ENCODE measurements at regions not wholly inside any gene's neighbourhood (a gene's known extent, or its start where the extent isn't known, plus 50 kb on each side); places are given as distances from the start of the nearest gene placed in this dataset.

DNA sequence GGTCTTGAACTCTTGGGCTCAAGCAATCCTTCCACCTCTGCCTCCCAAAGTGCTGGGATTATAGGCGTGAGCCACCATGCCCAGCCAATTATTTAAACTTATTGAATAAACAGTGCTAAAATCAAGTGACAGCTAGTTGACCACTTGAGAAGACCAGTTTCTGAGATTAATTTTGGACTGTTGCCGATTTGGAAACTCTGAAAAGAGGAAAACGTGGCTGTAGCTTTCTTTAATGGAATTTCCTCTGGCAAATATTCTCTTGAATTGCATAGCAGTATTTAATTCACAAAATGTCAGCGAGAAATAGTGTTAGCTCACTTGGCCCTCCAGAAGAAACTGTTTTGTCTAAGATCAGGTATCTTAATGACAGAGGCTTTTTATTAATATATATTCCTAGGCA lies 754.5 kb downstream of the HDGFL1 start:
- Histone ChIP-seq H3K4me1 (ENCODE audit: control insufficient read depth, low read depth, low read length) (no peaks in the 10 kb centered on the region), H3K27me3 (ENCODE audit: control insufficient read depth, insufficient read depth, low read length) (no peaks in the 10 kb centered on the region), H3K36me3 (ENCODE audit: control insufficient read depth, low read depth, low read length) (no peaks in the 10 kb centered on the region), H3K27ac (ENCODE audit: low read length) (no peak overlapping the region), H3K9ac (ENCODE audit: low read length) (no peak overlapping the region), H3K9me3 (ENCODE audit: control insufficient read depth, low read depth, low read length) (no peaks in the 10 kb centered on the region), H3K4me3 (ENCODE audit: low read length) (no peak overlapping the region)

DNA sequence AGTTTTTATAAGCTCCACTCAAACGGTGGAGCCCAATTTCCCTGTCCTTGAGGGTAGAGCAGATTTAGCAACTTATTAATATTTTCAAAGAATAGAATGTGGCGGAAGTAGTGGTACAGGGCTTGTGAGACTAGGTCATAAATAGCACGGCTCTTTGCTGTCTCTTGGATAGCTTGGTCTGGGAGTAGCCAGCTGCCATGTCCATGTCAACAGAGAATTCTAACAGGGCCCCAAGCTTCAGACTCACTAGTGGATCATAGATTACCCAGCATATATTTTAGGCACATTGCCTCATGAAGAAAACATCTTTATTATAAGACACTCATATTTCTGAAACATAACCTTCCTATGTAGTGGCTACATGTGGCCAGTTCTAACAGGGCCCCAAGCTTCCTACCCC lies 755.7 kb downstream of the HDGFL1 start:
- Histone ChIP-seq H3K27me3 (ENCODE audit: control insufficient read depth, insufficient read depth, low read length) (no peaks in the 10 kb centered on the region), H3K27ac (ENCODE audit: low read length) (no peak overlapping the region), H3K9ac (ENCODE audit: low read length) (no peak overlapping the region), H3K36me3 (ENCODE audit: control insufficient read depth, low read depth, low read length) (no peaks in the 10 kb centered on the region), H3K4me1 (ENCODE audit: control insufficient read depth, low read depth, low read length) (no peaks in the 10 kb centered on the region), H3K4me3 (ENCODE audit: low read length) (no peak overlapping the region), H3K9me3 (ENCODE audit: control insufficient read depth, low read depth, low read length) (no peaks in the 10 kb centered on the region)

DNA sequence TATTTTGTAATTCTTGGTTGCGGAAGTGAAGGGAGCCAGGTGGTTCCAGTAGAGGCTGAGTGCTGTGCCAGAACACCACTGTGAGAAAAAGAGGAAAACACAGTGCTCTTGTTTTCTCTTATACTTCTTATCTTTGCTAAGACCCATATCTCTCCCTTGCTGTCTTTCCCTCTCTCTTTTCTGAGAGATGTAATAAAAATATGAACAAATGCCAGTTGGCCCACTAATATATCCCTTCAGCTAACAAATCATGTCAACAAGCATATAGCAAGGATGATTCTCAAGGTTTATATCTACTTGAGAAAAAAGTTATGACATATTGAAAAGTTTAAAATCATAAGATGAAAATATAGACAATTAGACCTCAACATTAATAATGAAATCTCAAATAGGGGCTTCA lies 758.3 kb downstream of the HDGFL1 start:
- no peak overlapping the region for H3K27ac ChIP-seq (ENCODE audit: low read length)

DNA sequence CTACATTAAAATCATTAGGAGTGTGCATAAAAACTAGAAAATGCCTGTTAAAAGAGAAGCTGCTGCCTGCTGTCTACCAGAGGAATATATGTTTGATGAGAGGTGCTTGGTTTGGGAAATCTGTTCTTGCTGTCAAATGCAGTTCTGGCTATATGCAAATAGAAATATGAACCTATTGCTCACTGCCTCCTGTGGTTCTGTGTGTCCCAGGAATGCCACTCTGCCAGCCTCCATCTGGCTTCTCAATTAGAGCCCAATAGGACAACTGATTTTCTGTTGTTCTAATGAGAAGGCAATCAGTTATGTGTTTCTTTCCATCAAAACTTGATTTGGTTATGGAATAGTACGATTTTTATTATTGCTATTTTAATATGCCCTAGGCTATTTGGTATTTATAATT lies 759.7 kb downstream of the HDGFL1 start:
- Histone ChIP-seq H3K4me3 (ENCODE audit: low read length) (no peak overlapping the region), H3K36me3 (ENCODE audit: control insufficient read depth, low read depth, low read length) (no peaks in the 10 kb centered on the region), H3K27me3 (ENCODE audit: control insufficient read depth, insufficient read depth, low read length) (no peaks in the 10 kb centered on the region), H3K4me1 (ENCODE audit: control insufficient read depth, low read depth, low read length) (no peaks in the 10 kb centered on the region), H3K27ac (ENCODE audit: low read length) (no peak overlapping the region), H3K9ac (ENCODE audit: low read length) (no peak overlapping the region), H3K9me3 (ENCODE audit: control insufficient read depth, low read depth, low read length) (no peaks in the 10 kb centered on the region)

More for the DNA sequence above, 758.3 kb downstream of the HDGFL1 start:
- H3K9ac ChIP-seq (ENCODE audit: low read length), result no peak overlapping the region
- H3K9me3 ChIP-seq (ENCODE audit: control insufficient read depth, low read depth, low read length), result no peaks in the 10 kb centered on the region
- no peaks in the 10 kb centered on the region for H3K27me3 ChIP-seq (ENCODE audit: control insufficient read depth, insufficient read depth, low read length)
- H3K4me3 ChIP-seq (ENCODE audit: low read length), result no peak overlapping the region
- H3K4me1 ChIP-seq (ENCODE audit: control insufficient read depth, low read depth, low read length), result no peaks in the 10 kb centered on the region
- no peaks in the 10 kb centered on the region for H3K36me3 ChIP-seq (ENCODE audit: control insufficient read depth, low read depth, low read length)

DNA sequence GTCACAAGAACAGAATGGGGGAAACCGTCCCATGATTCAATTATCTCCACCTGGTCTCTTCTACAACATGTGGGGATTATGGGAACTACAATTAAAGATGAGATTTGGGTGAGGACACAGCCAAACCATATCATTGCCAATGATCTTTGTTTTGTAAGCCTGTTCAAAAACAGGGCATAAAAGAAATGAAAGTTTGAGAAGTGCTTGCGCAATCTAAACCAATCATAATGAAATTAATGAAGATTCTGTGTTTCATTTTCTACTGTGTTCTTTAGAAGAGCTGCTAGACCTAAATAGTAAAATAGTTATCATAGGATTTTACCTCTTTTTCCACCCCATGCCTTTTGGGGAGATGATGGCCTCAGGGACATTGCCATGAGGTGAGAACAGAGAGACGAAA lies 761.3 kb downstream of the HDGFL1 start:
- Histone ChIP-seq H3K4me1 (ENCODE audit: control insufficient read depth, low read depth, low read length) (no peaks in the 10 kb centered on the region), H3K27me3 (ENCODE audit: control insufficient read depth, insufficient read depth, low read length) (no peaks in the 10 kb centered on the region), H3K9ac (ENCODE audit: low read length) (no peak overlapping the region), H3K27ac (ENCODE audit: low read length) (no peak overlapping the region), H3K9me3 (ENCODE audit: control insufficient read depth, low read depth, low read length) (no peaks in the 10 kb centered on the region), H3K4me3 (ENCODE audit: low read length) (no peak overlapping the region), H3K36me3 (ENCODE audit: control insufficient read depth, low read depth, low read length) (no peaks in the 10 kb centered on the region)

DNA sequence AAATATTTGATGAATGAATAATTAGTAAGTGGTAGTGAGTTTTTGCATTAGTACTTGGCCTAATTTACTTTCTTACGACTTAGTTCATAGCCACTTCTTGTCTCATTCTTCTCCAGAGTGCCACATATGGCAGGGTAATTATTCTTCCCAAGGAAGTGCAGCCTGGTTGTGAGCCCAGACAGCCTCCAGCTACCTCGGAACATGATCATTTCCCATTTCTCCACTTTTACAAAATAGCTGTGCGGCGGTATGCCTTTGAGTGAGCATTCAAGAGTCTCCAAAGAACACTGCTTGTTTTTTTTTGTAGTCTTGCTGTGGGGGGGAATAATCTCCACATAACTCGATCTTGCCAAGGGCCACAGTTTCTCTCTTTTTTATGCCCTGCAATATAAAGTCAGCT lies 765.0 kb downstream of the HDGFL1 start:
- no peaks in the 10 kb centered on the region for H3K4me1 ChIP-seq (ENCODE audit: control insufficient read depth, low read depth, low read length)
- no peak overlapping the region for H3K4me3 ChIP-seq (ENCODE audit: low read length)
- no peak overlapping the region for H3K9ac ChIP-seq (ENCODE audit: low read length)
- H3K27me3 ChIP-seq (ENCODE audit: control insufficient read depth, insufficient read depth, low read length), result no peaks in the 10 kb centered on the region
- H3K9me3 ChIP-seq (ENCODE audit: control insufficient read depth, low read depth, low read length), result no peaks in the 10 kb centered on the region
- no peak overlapping the region for H3K27ac ChIP-seq (ENCODE audit: low read length)
- no peaks in the 10 kb centered on the region for H3K36me3 ChIP-seq (ENCODE audit: control insufficient read depth, low read depth, low read length)

DNA sequence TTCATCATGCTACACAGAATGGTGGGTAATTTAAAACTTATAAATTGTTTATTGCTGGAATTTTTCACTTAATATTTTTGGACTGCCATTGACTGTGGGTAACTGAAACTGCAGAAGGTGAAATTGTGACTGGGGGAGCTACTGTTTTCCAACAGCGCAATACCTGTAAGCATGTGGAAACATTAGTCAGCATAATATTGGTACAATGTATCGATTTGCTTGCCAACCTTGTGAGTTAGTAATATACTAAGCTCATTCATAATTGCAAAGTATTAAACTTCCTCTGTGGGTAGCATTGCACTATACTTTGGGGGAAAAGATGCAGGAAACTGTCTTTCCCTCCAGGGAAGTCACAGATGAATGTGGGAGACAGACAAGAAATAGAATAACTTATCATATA lies 766.5 kb downstream of the HDGFL1 start:
- H3K4me1 ChIP-seq (ENCODE audit: control insufficient read depth, low read depth, low read length), result no peaks in the 10 kb centered on the region
- no peaks in the 10 kb centered on the region for H3K9me3 ChIP-seq (ENCODE audit: control insufficient read depth, low read depth, low read length)
- no peak overlapping the region for H3K9ac ChIP-seq (ENCODE audit: low read length)
- H3K4me3 ChIP-seq (ENCODE audit: low read length), result no peak overlapping the region
- H3K27ac ChIP-seq (ENCODE audit: low read length), result no peak overlapping the region
- H3K27me3 ChIP-seq (ENCODE audit: control insufficient read depth, insufficient read depth, low read length), result no peaks in the 10 kb centered on the region
- no peaks in the 10 kb centered on the region for H3K36me3 ChIP-seq (ENCODE audit: control insufficient read depth, low read depth, low read length)

DNA sequence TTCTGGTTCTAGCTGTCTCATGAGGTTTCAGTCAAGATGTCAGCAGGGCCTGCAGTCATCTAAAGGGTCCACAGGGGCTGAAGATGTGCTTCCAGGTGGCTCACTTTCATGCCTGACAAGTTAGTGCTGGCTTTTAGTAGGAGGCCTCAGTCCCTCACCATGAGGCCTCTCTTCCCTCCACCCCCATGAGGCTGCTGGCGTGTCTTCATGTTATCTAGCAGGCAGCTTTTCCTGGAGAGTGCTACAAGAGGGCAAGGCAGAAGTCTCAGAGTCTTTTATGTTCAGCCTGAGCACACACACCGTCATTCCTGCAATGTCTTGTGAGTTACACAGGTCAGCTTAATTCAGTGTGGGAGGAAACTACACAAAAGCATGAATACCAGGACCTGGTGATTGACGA lies 769.9 kb downstream of the HDGFL1 start:
- no peaks in the 10 kb centered on the region for H3K4me1 ChIP-seq (ENCODE audit: control insufficient read depth, low read depth, low read length)
- no peak overlapping the region for H3K4me3 ChIP-seq (ENCODE audit: low read length)
- no peaks in the 10 kb centered on the region for H3K36me3 ChIP-seq (ENCODE audit: control insufficient read depth, low read depth, low read length)
- H3K9ac ChIP-seq (ENCODE audit: low read length), result no peak overlapping the region
- no peaks in the 10 kb centered on the region for H3K27me3 ChIP-seq (ENCODE audit: control insufficient read depth, insufficient read depth, low read length)
- no peak overlapping the region for H3K27ac ChIP-seq (ENCODE audit: low read length)
- H3K9me3 ChIP-seq (ENCODE audit: control insufficient read depth, low read depth, low read length), result no peaks in the 10 kb centered on the region

DNA sequence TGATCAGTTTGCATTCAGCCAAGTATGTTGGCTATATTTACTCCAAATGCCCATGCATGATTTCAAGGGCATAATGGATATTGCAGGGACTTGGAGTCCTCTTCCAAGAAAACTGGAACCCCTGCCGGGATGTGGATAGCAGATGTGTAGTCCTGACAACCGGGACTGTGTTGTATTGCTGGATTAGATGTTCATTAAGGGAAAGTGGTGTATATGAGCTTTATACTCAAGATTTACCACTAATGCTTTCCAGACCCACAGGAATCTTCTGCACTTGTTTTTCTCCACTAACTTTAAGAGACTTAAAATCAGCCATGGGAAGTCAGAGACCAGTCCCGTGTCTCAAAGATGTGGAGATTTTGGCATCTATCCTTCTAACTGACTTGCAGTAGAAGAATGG lies 770.9 kb downstream of the HDGFL1 start:
- Histone ChIP-seq H3K27ac (ENCODE audit: low read length) (no peak overlapping the region), H3K36me3 (ENCODE audit: control insufficient read depth, low read depth, low read length) (no peaks in the 10 kb centered on the region), H3K9ac (ENCODE audit: low read length) (no peak overlapping the region), H3K4me3 (ENCODE audit: low read length) (no peak overlapping the region), H3K9me3 (ENCODE audit: control insufficient read depth, low read depth, low read length) (no peaks in the 10 kb centered on the region), H3K27me3 (ENCODE audit: control insufficient read depth, insufficient read depth, low read length) (no peaks in the 10 kb centered on the region), H3K4me1 (ENCODE audit: control insufficient read depth, low read depth, low read length) (no peaks in the 10 kb centered on the region)

DNA sequence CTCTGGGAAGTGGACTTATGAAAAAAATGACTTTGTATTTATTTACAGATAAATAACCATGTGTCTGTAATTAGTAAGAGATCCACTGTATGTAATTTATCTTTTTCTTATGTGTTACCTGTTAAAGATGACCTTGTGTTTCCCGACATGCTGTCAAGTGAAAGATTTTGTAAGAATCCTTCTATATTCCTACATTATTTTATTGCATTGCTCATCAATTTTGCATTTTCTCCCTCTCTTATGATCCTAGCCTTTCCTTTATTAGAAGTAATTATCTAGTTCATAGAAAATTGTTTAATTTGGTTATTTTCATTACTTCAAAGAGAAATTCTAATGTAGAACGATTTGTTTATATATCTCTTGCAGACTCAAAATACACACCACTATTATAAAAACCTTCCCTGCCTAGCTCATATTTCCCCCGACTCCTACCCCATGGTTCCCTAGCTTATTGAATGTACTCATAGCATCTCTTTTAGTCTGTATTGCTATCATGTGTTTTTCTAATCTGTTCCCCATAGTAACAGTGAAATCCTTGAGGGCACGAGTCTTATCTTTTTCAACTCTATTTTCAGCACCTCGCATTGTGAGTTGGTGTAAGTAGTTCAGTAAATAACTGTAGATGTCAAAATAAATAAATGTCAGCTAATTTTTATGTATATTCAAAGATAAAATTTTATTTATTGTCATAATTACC lies 774.4 kb downstream of the HDGFL1 start:
- H3K27me3 ChIP-seq (ENCODE audit: control insufficient read depth, insufficient read depth, low read length), result no peaks in the 10 kb centered on the region
- H3K36me3 ChIP-seq (ENCODE audit: control insufficient read depth, low read depth, low read length), result no peaks in the 10 kb centered on the region
- no peak overlapping the region for H3K9ac ChIP-seq (ENCODE audit: low read length)
- H3K9me3 ChIP-seq (ENCODE audit: control insufficient read depth, low read depth, low read length), result no peaks in the 10 kb centered on the region
- H3K4me1 ChIP-seq (ENCODE audit: control insufficient read depth, low read depth, low read length), result no peaks in the 10 kb centered on the region
- no peak overlapping the region for H3K4me3 ChIP-seq (ENCODE audit: low read length)
- no peak overlapping the region for H3K27ac ChIP-seq (ENCODE audit: low read length)

DNA sequence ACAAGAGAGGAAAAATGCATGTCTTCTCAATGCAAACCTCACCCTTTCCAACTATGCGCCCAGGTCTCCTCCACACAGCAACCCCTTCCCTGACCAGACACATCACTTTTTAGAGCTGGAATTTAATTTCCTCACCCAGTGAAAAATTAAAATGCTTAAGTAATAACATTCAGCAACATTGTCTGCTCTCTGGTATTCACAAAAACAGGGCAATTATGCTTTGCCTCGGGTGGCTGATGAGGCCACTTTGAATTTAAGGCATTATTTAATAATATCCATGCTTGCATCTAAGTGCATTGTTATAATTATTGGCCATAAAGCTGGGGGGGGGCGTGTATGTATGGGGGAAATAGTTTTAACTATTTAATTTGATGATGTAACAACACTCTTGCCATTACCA lies 777.8 kb upstream of the NRSN1 start:
- Histone ChIP-seq H3K9me3 (ENCODE audit: control insufficient read depth, low read depth, low read length) (no peaks in the 10 kb centered on the region), H3K27ac (ENCODE audit: low read length) (no peak overlapping the region), H3K4me1 (ENCODE audit: control insufficient read depth, low read depth, low read length) (no peaks in the 10 kb centered on the region), H3K36me3 (ENCODE audit: control insufficient read depth, low read depth, low read length) (no peaks in the 10 kb centered on the region), H3K4me3 (ENCODE audit: low read length) (no peak overlapping the region), H3K27me3 (ENCODE audit: control insufficient read depth, insufficient read depth, low read length) (no peaks in the 10 kb centered on the region), H3K9ac (ENCODE audit: low read length) (no peak overlapping the region)

DNA sequence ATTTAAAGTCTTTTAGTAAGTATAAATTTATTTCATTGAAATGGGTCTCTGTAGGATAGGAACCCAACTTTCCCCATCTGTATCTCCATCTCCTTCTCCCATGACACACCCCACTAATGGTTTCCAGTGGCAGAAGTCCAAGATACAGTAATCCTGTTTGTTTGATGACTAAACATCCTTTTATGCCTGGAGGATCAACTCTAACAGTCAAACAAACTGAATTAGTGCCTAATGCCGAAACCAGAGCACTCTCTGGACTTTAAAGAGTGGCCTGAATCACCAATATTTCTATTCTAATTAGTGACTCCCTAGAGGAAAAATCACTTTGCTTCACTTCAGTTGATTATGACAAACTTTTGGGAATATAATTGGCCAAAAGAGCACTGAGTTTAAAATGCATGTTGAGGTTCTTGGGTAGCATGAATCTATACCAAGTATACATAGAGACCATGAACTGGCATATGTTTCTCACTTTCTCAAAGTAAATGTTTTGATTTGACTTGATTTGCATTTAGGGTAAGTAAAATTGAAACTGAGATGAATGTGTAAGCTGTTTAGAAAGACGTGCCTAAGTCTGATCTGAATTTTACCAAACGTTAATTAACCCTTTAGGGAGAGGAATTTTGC lies 776.4 kb upstream of the NRSN1 start:
- Histone ChIP-seq H3K9me3 (ENCODE audit: control insufficient read depth, low read depth, low read length) (no peaks in the 10 kb centered on the region), H3K27ac (ENCODE audit: low read length) (no peak overlapping the region), H3K4me1 (ENCODE audit: control insufficient read depth, low read depth, low read length) (no peaks in the 10 kb centered on the region), H3K36me3 (ENCODE audit: control insufficient read depth, low read depth, low read length) (no peaks in the 10 kb centered on the region), H3K27me3 (ENCODE audit: control insufficient read depth, insufficient read depth, low read length) (no peaks in the 10 kb centered on the region), H3K9ac (ENCODE audit: low read length) (no peak overlapping the region), H3K4me3 (ENCODE audit: low read length) (no peak overlapping the region)
